BE2C (cell line): ENCODE measurements at regions not wholly inside any gene's neighbourhood (a gene's known extent, or its start where the extent isn't known, plus 50 kb on each side); places are given as distances from the start of the nearest gene placed in this dataset.

Source experiments
- DNase-seq: peaks from one replicate; pipeline ENCODE4 v3.0.0-alpha.2; 2020
- H3K27me3 ChIP-seq: fragments of 250-450 bp; sonication (Bioruptor Pico); 2 replicates; pipeline ENCODE4 v1.5.1; 2020; ENCODE audit warnings: mild to moderate bottlenecking
- H3K36me3 ChIP-seq: fragments of 250-450 bp; sonication (Bioruptor Pico); 2 replicates; pipeline ENCODE4 v1.5.1; 2020; ENCODE audit warnings: mild to moderate bottlenecking
- H3K4me1 ChIP-seq: fragments of 250-450 bp; sonication (Bioruptor Pico); 2 replicates; pipeline ENCODE4 v1.5.1; 2020
- H3K4me3 ChIP-seq: 2 replicates; pipeline ENCODE4 v1.5.1; 2011; ENCODE audit warnings: low read depth, low read length
- H3K9me3 ChIP-seq: fragments of 250-450 bp; sonication (Bioruptor Pico); 2 replicates; pipeline ENCODE4 v1.5.1; 2020
- TF ChIP-seq, protein P1 (sequence below): IDR thresholded peaks from 2 replicates; pipeline ENCODE4 v1.5.1; 2012; ENCODE audit warnings: mild to moderate bottlenecking, low read depth, low read length

GRCh38 chr3:74415731-74416130 is 198.7 kb downstream of the CNTN3 start:
- H3K4me3 ChIP-seq = no peak overlapping the region
- no peaks in the 10 kb centered on the region for H3K9me3 ChIP-seq
- H3K27me3 ChIP-seq = no peaks in the 10 kb centered on the region
- DNase-seq = no peak
- no peaks in the 10 kb centered on the region for H3K4me1 ChIP-seq
- H3K36me3 ChIP-seq = no peaks in the 10 kb centered on the region
- TF ChIP-seq, protein P1, sequence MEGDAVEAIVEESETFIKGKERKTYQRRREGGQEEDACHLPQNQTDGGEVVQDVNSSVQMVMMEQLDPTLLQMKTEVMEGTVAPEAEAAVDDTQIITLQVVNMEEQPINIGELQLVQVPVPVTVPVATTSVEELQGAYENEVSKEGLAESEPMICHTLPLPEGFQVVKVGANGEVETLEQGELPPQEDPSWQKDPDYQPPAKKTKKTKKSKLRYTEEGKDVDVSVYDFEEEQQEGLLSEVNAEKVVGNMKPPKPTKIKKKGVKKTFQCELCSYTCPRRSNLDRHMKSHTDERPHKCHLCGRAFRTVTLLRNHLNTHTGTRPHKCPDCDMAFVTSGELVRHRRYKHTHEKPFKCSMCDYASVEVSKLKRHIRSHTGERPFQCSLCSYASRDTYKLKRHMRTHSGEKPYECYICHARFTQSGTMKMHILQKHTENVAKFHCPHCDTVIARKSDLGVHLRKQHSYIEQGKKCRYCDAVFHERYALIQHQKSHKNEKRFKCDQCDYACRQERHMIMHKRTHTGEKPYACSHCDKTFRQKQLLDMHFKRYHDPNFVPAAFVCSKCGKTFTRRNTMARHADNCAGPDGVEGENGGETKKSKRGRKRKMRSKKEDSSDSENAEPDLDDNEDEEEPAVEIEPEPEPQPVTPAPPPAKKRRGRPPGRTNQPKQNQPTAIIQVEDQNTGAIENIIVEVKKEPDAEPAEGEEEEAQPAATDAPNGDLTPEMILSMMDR = no peak

DNA sequence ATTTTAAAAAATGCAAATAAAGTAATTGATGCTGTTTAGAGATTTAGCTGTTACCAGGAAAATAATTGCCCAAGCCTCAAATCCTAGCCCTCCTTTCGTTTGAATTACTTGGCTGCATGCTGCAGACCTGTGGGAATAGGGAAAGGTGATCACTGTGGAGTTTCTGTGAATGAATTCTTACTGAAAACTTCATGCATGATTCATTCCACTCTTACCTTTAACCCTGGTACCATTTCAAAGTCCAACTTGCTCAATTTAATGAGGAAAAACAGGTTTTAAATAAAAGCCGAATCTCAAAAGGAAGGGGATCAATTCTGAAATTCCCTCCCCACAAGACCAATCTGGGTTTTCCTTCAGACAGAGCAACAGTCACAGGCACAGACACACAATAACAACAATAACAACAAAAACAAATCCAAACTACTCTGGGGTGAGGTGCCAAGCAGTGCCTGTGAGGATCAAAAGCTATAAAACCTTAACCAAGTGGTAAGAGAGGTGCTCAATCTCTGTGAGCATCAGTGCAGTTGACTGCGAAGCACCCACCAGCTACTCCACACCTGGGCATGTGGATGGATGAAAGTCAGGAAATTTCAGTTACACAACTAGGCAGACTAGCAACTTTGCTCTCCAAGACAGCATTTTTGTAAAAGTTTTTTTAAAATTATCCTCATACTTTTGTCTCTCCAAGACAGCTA is 200.8 kb downstream of the CNTN3 start:
- Histone ChIP-seq H3K4me3 (no peak overlapping the region), H3K27me3 (no peaks in the 10 kb centered on the region), H3K4me1 (no peaks in the 10 kb centered on the region), H3K9me3 (no peaks in the 10 kb centered on the region), H3K36me3 (no peaks in the 10 kb centered on the region)
- TF ChIP-seq, protein P1 = no peak
- DNase-seq = no peak

- H3K36me3 ChIP-seq = no peaks in the 10 kb centered on the region
- no peaks in the 10 kb centered on the region for H3K9me3 ChIP-seq
- H3K27me3 ChIP-seq = no peaks in the 10 kb centered on the region
- DNase-seq = no peak
- TF ChIP-seq, protein P1 = no peak
- no peak overlapping the region for H3K4me3 ChIP-seq
- no peaks in the 10 kb centered on the region for H3K4me1 ChIP-seq
These were observed 204.1 kb downstream of the CNTN3 start for GRCh38 chr3:74410276-74410941.

- TF ChIP-seq, protein P1 = no peak
- no peak overlapping the region for H3K4me3 ChIP-seq
- H3K27me3 ChIP-seq = no peaks in the 10 kb centered on the region
- H3K4me1 ChIP-seq = no peaks in the 10 kb centered on the region
- no peaks in the 10 kb centered on the region for H3K36me3 ChIP-seq
- H3K9me3 ChIP-seq = no peaks in the 10 kb centered on the region
- DNase-seq = no peak
These were observed 205.4 kb downstream of the CNTN3 start for GRCh38 chr3:74409066-74409465.

DNA sequence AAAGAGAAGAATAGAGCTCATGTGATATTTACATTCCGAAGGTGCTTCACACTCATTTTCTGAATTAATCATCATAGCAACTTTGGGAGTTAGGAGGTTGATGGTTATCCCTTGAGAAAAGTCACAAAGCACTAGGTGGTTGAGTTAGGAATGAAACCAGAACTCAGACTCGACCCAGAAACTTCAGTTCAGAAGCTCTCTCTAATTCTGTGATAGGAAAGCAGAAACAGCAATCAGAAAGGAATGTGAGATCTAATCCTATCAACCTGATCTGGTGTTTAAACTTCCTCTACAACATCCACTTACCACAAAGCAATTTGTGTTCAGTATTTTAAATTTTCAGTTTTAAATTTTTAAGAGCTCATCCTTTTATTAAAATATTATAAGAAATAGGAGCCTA is 211.2 kb downstream of the CNTN3 start:
- Histone ChIP-seq H3K27me3 (no peaks in the 10 kb centered on the region), H3K4me1 (no peaks in the 10 kb centered on the region), H3K4me3 (no peak overlapping the region), H3K9me3 (no peaks in the 10 kb centered on the region), H3K36me3 (no peaks in the 10 kb centered on the region)
- TF ChIP-seq, protein P1 = no peak
- no peak for DNase-seq

GRCh38 chr3:74402821-74403220 is 211.6 kb downstream of the CNTN3 start:
- Histone ChIP-seq H3K9me3 (no peaks in the 10 kb centered on the region), H3K4me3 (no peak overlapping the region), H3K27me3 (no peaks in the 10 kb centered on the region), H3K36me3 (no peaks in the 10 kb centered on the region), H3K4me1 (no peaks in the 10 kb centered on the region)
- no peak for DNase-seq
- TF ChIP-seq, protein P1 = no peak
